ENCODE measurements at regions not wholly inside any gene's neighbourhood (a gene's known extent, or its start where the extent isn't known, plus 50 kb on each side); places are given as distances from the start of the nearest gene placed in this dataset.

DNA sequence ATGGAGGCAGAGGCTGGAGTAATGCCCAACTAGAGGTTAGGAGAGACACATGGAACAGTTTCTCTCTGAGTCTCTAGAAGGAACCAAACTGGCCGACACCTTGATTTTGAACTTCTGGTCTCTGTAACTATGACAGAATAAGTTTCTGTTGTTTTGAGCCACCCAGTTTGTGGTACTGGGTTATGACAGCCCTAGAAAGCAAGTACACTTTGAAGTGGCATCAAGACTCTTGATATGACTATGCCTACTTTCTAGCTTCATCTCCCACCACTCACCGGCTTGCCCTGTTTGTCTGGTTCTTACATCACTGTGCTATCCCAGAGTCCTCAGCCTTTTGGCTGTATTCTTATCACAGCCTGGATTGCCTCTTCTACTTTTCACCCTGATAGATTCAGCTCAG, 230.3 kb upstream of the USP24 start:
- no peaks in the 10 kb centered on the region for H3K36me3 ChIP-seq (ENCODE audit: insufficient read depth, low read length)
- no peaks in the 10 kb centered on the region for H3K27me3 ChIP-seq (ENCODE audit: insufficient read depth, low read length, poor library complexity, severe bottlenecking)
- H3K79me2 ChIP-seq (ENCODE audit: insufficient read depth, low read length): no peaks in the 10 kb centered on the region
- H3K9me3 ChIP-seq (ENCODE audit: insufficient read depth, low read depth, low read length): no peaks in the 10 kb centered on the region
- TF ChIP-seq, protein P1, sequence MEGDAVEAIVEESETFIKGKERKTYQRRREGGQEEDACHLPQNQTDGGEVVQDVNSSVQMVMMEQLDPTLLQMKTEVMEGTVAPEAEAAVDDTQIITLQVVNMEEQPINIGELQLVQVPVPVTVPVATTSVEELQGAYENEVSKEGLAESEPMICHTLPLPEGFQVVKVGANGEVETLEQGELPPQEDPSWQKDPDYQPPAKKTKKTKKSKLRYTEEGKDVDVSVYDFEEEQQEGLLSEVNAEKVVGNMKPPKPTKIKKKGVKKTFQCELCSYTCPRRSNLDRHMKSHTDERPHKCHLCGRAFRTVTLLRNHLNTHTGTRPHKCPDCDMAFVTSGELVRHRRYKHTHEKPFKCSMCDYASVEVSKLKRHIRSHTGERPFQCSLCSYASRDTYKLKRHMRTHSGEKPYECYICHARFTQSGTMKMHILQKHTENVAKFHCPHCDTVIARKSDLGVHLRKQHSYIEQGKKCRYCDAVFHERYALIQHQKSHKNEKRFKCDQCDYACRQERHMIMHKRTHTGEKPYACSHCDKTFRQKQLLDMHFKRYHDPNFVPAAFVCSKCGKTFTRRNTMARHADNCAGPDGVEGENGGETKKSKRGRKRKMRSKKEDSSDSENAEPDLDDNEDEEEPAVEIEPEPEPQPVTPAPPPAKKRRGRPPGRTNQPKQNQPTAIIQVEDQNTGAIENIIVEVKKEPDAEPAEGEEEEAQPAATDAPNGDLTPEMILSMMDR (conservative IDR thresholded peaks at IDR 0.05; ENCODE audit: low read length): no peak
- TF ChIP-seq EZH2phosphoT487 (IDR thresholded peaks at IDR 0.05; ENCODE audit: borderline replicate concordance): no peak
- H2AFZ ChIP-seq (ENCODE audit: low read length): no peak overlapping the region
- no peak overlapping the region for H3K4me2 ChIP-seq (ENCODE audit: low read depth, low read length, poor library complexity, severe bottlenecking)
- H3K9ac ChIP-seq (ENCODE audit: low read depth, low read length, poor library complexity, severe bottlenecking): no peak overlapping the region
- H4K20me1 ChIP-seq (ENCODE audit: insufficient read depth, low read length, poor library complexity, severe bottlenecking): no peaks in the 10 kb centered on the region
- no peaks in the 10 kb centered on the region for H3K4me1 ChIP-seq (ENCODE audit: insufficient read depth, low read length, poor library complexity, severe bottlenecking)
- H3F3A ChIP-seq (ENCODE audit: low read depth): no peaks in the 10 kb centered on the region
- H3K4me3 ChIP-seq (ENCODE audit: low read length, poor library complexity, severe bottlenecking): no peak overlapping the region
- no peaks in the 10 kb centered on the region for H3K9me2 ChIP-seq (replicated peaks; ENCODE audit: low read depth, low read length)

DNA sequence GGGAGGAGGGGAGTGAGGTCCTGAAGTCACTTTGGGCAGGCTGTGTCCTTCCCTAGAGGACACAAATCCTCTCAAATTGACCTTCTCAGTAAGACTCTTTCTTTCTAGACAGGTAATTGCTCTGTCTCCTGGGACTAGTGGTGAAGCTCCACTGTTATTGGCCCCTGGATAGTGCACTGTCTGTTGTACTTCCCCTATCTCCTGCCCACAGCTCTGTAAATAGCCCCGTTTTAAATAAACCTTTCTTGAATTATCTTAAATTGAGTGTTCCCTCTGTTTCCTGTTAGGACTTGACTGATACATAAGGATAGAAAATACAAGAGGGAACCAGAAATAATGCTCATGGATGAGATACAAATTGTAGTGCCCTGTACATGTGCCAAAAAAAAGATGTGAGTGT, 229.5 kb upstream of the USP24 start:
- H3K4me2 ChIP-seq (ENCODE audit: low read depth, low read length, poor library complexity, severe bottlenecking): no peak overlapping the region
- H3K4me3 ChIP-seq (ENCODE audit: low read length, poor library complexity, severe bottlenecking): no peak overlapping the region
- H3K9me3 ChIP-seq (ENCODE audit: insufficient read depth, low read depth, low read length): no peaks in the 10 kb centered on the region
- H3K79me2 ChIP-seq (ENCODE audit: insufficient read depth, low read length): no peaks in the 10 kb centered on the region
- no peaks in the 10 kb centered on the region for H3K27me3 ChIP-seq (ENCODE audit: insufficient read depth, low read length, poor library complexity, severe bottlenecking)
- no peaks in the 10 kb centered on the region for H4K20me1 ChIP-seq (ENCODE audit: insufficient read depth, low read length, poor library complexity, severe bottlenecking)
- H3K9me2 ChIP-seq (replicated peaks; ENCODE audit: low read depth, low read length): no peaks in the 10 kb centered on the region
- no peaks in the 10 kb centered on the region for H3K4me1 ChIP-seq (ENCODE audit: insufficient read depth, low read length, poor library complexity, severe bottlenecking)
- H3K36me3 ChIP-seq (ENCODE audit: insufficient read depth, low read length): no peaks in the 10 kb centered on the region
- TF ChIP-seq, protein P1 (conservative IDR thresholded peaks at IDR 0.05; ENCODE audit: low read length): no peak
- no peak for TF ChIP-seq EZH2phosphoT487 (IDR thresholded peaks at IDR 0.05; ENCODE audit: borderline replicate concordance)
- H2AFZ ChIP-seq (ENCODE audit: low read length): no peak overlapping the region
- H3F3A ChIP-seq (ENCODE audit: low read depth): no peaks in the 10 kb centered on the region
- H3K9ac ChIP-seq (ENCODE audit: low read depth, low read length, poor library complexity, severe bottlenecking): no peak overlapping the region

DNA sequence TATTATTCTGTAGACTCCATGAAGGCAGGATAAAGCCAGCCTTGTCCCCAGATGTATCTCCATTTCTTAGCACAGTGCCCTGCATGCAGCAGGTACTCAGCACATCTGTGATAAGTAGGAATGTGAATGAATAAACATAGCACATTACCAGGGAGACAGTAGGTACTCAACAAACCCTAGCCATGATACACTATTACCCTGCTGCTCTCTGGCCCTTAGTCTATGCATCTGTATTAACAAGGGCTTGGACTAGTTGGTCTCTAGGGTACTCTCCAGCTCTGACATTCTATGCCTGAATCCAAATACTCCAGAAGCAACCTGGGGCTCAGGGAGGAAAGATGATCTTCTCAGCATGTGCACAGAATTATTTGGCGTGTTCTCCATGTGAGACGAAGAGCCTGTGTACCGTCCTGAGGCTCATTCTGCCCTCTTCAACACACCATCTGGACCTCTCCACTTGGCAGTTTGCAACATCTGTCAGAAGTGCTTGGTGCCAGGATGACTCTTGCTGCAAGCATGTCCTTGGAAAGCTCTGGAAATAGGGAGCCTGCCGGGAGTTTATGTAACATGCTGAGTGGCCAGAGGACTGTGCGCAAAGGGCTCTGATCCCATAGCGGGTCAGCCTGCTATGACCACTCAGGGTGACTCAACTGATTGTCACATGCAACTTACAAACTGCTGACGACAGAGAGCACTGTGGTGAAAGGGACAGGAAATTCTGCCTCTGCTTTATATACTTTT, 228.2 kb upstream of the USP24 start:
- H2AFZ ChIP-seq (ENCODE audit: low read length): no peak overlapping the region
- no peaks in the 10 kb centered on the region for H3K9me2 ChIP-seq (replicated peaks; ENCODE audit: low read depth, low read length)

More for the DNA sequence above, 228.2 kb upstream of the USP24 start:
- H3K4me3 ChIP-seq (ENCODE audit: low read length, poor library complexity, severe bottlenecking): no peak overlapping the region
- no peaks in the 10 kb centered on the region for H3F3A ChIP-seq (ENCODE audit: low read depth)
- H3K36me3 ChIP-seq (ENCODE audit: insufficient read depth, low read length): no peaks in the 10 kb centered on the region
- no peak overlapping the region for H3K9ac ChIP-seq (ENCODE audit: low read depth, low read length, poor library complexity, severe bottlenecking)
- H3K9me3 ChIP-seq (ENCODE audit: insufficient read depth, low read depth, low read length): no peaks in the 10 kb centered on the region
- H3K4me2 ChIP-seq (ENCODE audit: low read depth, low read length, poor library complexity, severe bottlenecking): no peak overlapping the region
- no peaks in the 10 kb centered on the region for H3K79me2 ChIP-seq (ENCODE audit: insufficient read depth, low read length)
- no peaks in the 10 kb centered on the region for H3K4me1 ChIP-seq (ENCODE audit: insufficient read depth, low read length, poor library complexity, severe bottlenecking)
- H3K27me3 ChIP-seq (ENCODE audit: insufficient read depth, low read length, poor library complexity, severe bottlenecking): no peaks in the 10 kb centered on the region
- no peaks in the 10 kb centered on the region for H4K20me1 ChIP-seq (ENCODE audit: insufficient read depth, low read length, poor library complexity, severe bottlenecking)
- TF ChIP-seq EZH2phosphoT487 (IDR thresholded peaks at IDR 0.05; ENCODE audit: borderline replicate concordance): no peak
- TF ChIP-seq, protein P1 (conservative IDR thresholded peaks at IDR 0.05; ENCODE audit: low read length): no peak

Measured in Loucy (cell line).